Ovary (tissue), 7 donors: ENCODE measurements at regions not wholly inside any gene's neighbourhood (a gene's known extent, or its start where the extent isn't known, plus 50 kb on each side); places are given as distances from the start of the nearest gene placed in this dataset.

Experiments used
- DNase-seq, 5 donors: peaks; one replicate each; pipeline ENCODE4 v3.0.0-alpha.2; 2019 to 2020
- H3K27ac ChIP-seq, 2 donors: fragments of 200-600 bp; one replicate each; pipeline versions ENCODE4 v1.5.1 to v1.8.0; 2019 to 2022
- H3K27me3 ChIP-seq: fragments of 200-600 bp; one replicate; pipeline ENCODE4 v1.8.0; 2022
- H3K36me3 ChIP-seq: fragments of 200-600 bp; sonication (generic); one replicate; pipeline ENCODE4 v1.5.1; 2019
- H3K4me1 ChIP-seq: one replicate; pipeline ENCODE4 v1.8.1; 2013; ENCODE audit warnings: mild to moderate bottlenecking, moderate library complexity; ENCODE audit not compliant: insufficient read depth
- H3K4me3 ChIP-seq: fragments of 200-600 bp; sonication (generic); one replicate; pipeline ENCODE4 v1.5.1; 2017
- H3K9me3 ChIP-seq, 2 donors: fragments of 200-600 bp in 1 of 2; sonication (generic) in 1 of 2; one replicate each; pipeline versions ENCODE4 v1.5.1 to v1.8.1; 2013 to 2019; ENCODE audit warnings: mild to moderate bottlenecking in 1 of 2, moderate library complexity in 1 of 2
- CTCF ChIP-seq, 3 donors: fragments of 450-650 bp in 2 of 3; fragments of 200-600 bp in 1 of 3; IDR thresholded peaks; one replicate each; pipeline versions ENCODE4 v1.5.1 to v1.8.0; 2016 to 2022; ENCODE audit warnings: antibody characterized with exemption in 3 of 3, mild to moderate bottlenecking in 1 of 3
- EP300 ChIP-seq: sonication (generic); formaldehyde crosslinking; IDR thresholded peaks from one replicate; pipeline ENCODE4 v1.6.1; 2017; ENCODE audit warnings: antibody characterized with exemption
- POLR2A ChIP-seq: fragments of 450-650 bp; IDR thresholded peaks from one replicate; pipeline ENCODE4 v1.6.1; 2017; ENCODE audit warnings: antibody characterized with exemption, mild to moderate bottlenecking, moderate library complexity
- WGBS, 3 donors: extraction: QIAGEN DNeasy Blood & Tissue Kit in 1 of 3; methylation state at CpG; one replicate each; pipeline versions ENCODE4 v1.1.5 to v1.1.7; 2013 to 2017; 5-methylcytosine and 5-hydroxymethylcytosine counted together
- intact Hi-C, 4 donors: fragments of 100-400 bp; cut with DNase I; formaldehyde crosslinking; loops; one replicate each; pipeline versions ENCODE4 v1.11.0 to v1.15.1; 2022 to 2023
- donor health status: DM: no; HTN: no; CAD: no; lungs with moderate emphysema.
- donor health status: DM: no; HTN: no; CAD: no.
- donor health status: Bipolar disorder and iron deficiency.
- donor health status: DM: no; HTN: no; CAD: no.
- donor health status: DM: yes; HTN: yes; CAD: no.

GRCh38 chr4:55014876-55015275 lies 110.5 kb downstream of the KDR start:
- WGBS, 3 donors, result 59 to 64% (median 63%) methylated on average over 2 of the region's 2 CpGs

GRCh38 chr4:55013431-55013955 lies 111.9 kb downstream of the KDR start:
- TF ChIP-seq EP300 (no peak), CTCF (IDR thresholded peaks at IDR 0.05) (no peak), POLR2A (no peak)
- intact Hi-C loops, result no loop called here
- Histone ChIP-seq H3K4me1 (no peaks in the 10 kb centered on the region), H3K27me3 (no peaks in the 10 kb centered on the region), H3K27ac (no peak overlapping the region), H3K9me3 (no peaks in the 10 kb centered on the region), H3K36me3 (no peaks in the 10 kb centered on the region), H3K4me3 (no peak overlapping the region)
- WGBS, 3 donors, result 80 to 87% (median 81%) methylated on average over 6 of the region's 6 CpGs
- DNase-seq, result no peak

More at GRCh38 chr4:55014876-55015275, 110.5 kb downstream of the KDR start:
- Histone ChIP-seq H3K9me3 (no peaks in the 10 kb centered on the region), H3K27me3 (no peaks in the 10 kb centered on the region), H3K36me3 (no peaks in the 10 kb centered on the region), H3K4me1 (no peaks in the 10 kb centered on the region), H3K27ac (no peak overlapping the region), H3K4me3 (no peak overlapping the region)
- TF ChIP-seq EP300 (no peak), CTCF (IDR thresholded peaks at IDR 0.05) (no peak), POLR2A (no peak)
- no peak for DNase-seq
- intact Hi-C loops, result no loop called here

- no peak overlapping the region for H3K4me3 ChIP-seq
- intact Hi-C loops, result no loop called here
- 62 to 66% (median 63%) methylated on average over 8 of the region's 8 CpGs for whole genome bisulfite sequencing, 3 donors
- no peak for DNase-seq
- H3K9me3 ChIP-seq, result no peaks in the 10 kb centered on the region
- no peaks in the 10 kb centered on the region for H3K4me1 ChIP-seq
- H3K36me3 ChIP-seq, result no peaks in the 10 kb centered on the region
- no peak for TF ChIP-seq POLR2A
- no peak for TF ChIP-seq CTCF (IDR thresholded peaks at IDR 0.05)
- H3K27me3 ChIP-seq, result no peaks in the 10 kb centered on the region
- H3K27ac ChIP-seq, result no peak overlapping the region
Observed at GRCh38 chr4:55012363-55013230, 112.8 kb downstream of the KDR start.

GRCh38 chr4:55011761-55012160 lies 113.6 kb downstream of the KDR start:
- Histone ChIP-seq H3K27me3 (no peaks in the 10 kb centered on the region), H3K36me3 (no peaks in the 10 kb centered on the region), H3K27ac (no peak overlapping the region), H3K4me1 (no peaks in the 10 kb centered on the region), H3K4me3 (no peak overlapping the region), H3K9me3 (no peaks in the 10 kb centered on the region)
- TF ChIP-seq POLR2A, result no peak
- no peak for TF ChIP-seq EP300
- TF ChIP-seq CTCF (IDR thresholded peaks at IDR 0.05), result no peak
- DNase-seq, result no peak
- intact Hi-C loops, result no loop called here
